NCI-H526 (cell line): ENCODE measurements at regions not wholly inside any gene's neighbourhood (a gene's known extent, or its start where the extent isn't known, plus 50 kb on each side); places are given as distances from the start of the nearest gene placed in this dataset.
"Not testable (repeated sequence)": the region's sequence is repeated elsewhere in the genome, so short reads cannot be mapped to it uniquely, and the experiment has no call there.

Experiments
- DNase-seq, 2 experiments: peaks; one replicate each; lab custom pipeline; 2025; lab: John Stamatoyannopoulos, UW

DNA sequence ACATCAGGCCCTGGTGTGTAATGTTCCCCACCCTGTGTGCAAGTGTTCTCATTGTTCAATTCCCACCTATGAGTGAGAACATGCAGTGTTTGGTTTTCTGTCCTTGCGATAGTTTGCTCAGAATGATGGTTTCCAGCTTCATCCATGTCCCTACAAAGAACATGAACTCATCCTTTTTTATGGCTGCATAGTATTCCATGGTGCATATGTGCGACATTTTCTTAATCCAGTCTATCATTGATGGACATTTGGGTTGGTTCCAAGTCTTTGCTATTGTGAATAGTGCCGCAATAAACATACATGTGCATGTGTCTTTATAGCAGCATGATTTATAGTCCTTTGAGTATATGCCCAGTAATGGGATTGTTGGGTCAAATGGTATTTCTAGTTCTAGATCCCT lies 60.5 kb upstream of the PSME4 start:
- DNase-seq = not testable (repeated sequence)

DNA sequence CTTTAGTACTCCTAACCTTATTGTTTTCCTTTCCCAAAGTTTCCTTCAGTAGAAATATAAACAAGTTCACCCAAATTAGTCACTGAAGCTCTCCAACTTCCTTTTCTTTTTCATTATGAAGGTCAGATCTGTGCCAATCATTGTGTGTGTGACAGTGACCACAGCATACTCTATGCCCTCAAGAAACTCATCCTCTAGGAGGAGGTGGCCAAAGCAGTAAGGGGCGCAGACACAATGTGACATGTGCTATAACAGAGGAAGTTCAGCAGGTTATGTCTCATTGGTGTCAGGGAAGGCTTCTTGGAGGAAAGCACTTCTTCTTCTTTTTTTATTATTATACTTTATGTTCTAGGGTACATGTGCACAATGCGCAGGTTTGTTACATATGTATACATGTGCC lies 60.0 kb upstream of the PSME4 start:
- no peak for DNase-seq

DNA sequence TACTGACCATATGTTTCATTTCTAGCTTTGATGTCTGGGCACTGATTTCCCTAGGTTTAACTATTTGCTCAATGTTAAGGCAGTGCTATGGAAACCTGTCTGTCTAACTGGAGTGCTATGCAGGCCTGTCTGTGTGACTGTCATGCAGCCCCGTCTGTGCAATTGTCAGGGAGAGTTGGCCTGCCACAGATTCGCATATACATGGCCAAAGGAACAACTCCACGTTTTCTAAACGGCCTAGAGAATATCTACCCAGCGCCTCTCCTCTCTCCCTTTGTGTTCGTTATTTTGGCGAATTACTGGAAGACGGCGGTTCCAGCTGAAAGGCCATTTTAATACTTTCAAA lies 59.6 kb upstream of the PSME4 start:
- no peak for DNase-seq

DNA sequence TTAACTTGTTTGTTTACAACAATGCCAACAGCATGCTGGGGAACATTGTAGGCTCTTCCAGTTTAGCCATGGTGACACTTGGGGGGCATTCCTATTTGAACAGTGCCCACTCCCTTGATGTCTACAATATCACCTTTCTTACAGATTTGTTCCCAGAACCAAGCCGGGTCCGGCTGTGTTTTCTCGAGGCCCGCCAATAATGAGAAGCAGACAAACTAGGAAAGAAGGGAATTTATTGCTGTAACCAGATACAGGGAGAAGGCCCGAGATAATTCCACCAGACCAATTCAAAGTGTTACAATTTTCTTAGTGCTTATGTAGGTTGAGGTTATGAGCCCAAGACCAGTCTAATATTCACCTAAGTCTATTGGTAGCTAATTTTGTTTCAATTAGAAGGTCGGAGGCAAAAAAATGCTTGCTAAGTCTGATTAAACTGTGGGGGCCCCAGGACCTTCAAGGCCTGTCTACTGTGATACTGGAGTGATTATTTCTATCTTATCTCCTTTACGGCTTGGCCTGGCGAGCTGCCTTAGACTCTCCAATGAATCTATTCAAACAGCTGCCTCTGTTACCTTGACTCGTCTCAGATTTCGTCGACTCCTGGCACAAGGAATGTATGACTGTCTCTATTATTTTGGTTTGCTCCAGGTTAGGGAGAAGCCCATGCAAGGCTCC lies 59.1 kb upstream of the PSME4 start:
- DNase-seq = no peak

DNA sequence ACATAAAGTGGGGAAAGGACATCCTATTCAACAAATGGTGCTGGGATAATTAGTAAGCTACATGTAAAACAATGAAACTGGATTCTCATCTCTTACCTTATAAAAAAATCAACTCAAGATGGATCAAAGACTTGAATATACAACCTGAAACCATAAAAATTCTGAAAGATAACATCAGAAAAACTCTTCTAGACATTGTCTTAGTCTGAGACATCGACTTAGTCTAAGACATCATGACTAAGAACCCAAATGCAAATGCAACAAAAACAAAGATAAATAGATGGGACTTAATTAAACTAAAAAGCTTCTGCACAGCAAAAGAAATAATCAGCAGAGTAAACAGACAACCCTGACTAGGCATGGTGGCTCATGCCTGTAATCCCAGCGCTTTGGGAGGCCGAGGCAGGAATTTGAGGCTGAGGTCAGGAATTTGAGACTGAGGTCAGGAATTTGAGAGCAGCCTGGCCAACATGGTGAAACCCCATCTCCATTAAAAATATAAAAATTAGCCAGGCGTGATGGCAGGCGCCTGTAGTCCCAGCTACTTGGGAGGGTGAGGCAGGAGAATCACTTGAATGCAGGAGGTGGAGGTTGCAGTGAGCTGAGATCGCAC lies 54.8 kb upstream of the PSME4 start:
- DNase-seq = not testable (repeated sequence)

DNA sequence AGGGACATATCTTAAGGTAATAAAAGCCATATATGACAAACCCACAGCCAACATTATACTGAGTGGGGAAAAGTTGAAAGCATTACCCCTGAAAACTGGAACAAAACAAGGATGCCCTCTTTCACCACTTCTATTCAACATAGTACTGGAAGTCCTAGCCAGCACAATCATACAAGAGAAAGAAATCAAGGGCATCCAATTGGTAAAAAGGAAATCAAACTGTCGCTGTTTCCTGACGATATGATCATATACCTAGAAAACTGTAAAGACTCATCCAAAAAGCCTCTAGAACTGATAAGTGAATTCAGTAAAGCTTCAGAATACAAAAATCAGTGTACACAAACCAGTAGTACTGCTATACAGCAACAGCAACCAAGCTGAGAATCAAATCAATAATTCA lies 53.8 kb upstream of the PSME4 start:
- no peak for DNase-seq

DNA sequence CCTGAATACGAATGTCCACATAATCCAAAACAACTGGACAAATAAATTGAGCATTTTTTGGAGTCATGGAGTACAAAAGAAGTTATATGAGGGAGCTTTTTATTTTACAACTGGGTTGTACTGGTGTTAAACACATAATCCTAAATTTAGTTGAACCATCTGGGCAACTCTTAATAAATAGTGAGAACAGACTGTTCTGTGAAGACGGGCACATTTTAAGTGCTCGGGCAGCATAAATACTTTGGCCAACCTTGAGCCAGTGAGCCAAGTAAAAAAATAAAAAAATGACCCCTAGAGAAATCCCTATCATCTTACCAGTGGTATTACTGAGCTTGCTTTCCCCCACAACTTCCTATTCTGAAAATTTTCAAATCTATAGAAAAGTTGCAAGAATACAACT lies 50.9 kb upstream of the PSME4 start:
- no peak for DNase-seq

DNA sequence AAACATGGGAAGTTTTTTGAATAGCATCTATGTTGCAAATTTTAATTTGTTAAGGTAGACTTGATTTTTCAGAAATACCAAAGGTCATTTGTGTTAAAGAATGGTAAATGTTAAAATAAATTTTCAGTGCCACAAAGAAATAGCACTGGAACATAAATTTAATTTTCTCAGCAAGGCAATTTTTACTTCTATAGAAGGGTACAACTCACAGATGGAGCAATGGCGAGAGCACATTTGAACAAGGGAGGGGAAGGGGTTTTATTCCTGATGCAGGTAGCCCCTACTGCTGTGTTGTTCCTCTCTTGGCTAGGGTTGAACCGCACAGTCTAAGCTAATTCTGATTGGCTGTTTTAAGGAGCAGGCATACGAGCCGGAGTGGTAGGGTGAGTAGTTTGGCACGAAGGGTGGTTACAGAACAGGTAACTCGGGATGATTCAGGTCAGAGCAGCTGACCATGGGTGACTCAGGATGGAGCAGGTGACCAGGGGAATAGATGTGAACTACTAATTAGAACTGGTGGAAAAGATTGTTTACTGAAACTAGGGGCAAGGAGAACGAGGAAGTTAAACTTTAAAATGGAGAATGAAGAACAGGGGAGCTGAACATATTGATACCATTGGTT lies 50.1 kb upstream of the PSME4 start:
- DNase-seq = no peak
